ENCODE measurements at regions not wholly inside any gene's neighbourhood (a gene's known extent, or its start where the extent isn't known, plus 50 kb on each side); places are given as distances from the start of the nearest gene placed in this dataset.

DNA sequence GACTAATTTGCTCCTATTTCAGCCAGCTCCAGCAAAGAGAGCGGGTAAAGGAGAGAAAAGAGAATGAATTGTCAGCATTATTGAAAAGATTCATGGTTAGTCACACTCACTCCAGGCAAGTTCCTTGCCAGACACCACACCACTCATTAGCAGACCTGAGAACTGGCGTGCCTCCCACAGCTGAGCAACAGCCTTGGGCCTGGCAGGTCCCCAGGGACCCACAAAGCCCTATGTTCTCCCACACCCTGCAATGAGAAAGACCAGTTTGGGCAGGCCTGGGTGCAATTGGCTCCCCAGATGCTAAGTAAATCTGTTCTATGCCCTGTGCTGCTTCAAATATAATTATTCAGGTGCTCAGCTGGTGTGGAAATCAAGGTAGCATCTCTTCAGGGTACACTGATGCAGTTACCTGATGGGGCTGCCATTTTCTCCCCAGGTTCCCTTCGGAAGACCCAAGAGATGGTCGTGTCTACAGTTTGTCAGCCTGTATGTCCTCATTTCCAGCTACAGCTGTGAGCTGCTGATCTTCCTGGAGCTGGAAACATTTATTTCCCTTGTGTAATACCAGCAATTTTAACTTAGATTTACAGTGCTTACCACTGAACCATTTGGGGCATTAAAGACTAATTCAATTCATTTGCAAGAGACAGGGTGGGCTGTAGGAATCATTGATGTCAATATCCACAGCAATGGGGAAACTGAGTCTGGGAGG, 405.0 kb downstream of the COG6 start:
- no peak overlapping the region for H3K4me3 ChIP-seq (replicated peaks in 1 of 2; ENCODE audit: low read depth in 2 of 2, low read length in 2 of 2)
- TF ChIP-seq, protein P1, sequence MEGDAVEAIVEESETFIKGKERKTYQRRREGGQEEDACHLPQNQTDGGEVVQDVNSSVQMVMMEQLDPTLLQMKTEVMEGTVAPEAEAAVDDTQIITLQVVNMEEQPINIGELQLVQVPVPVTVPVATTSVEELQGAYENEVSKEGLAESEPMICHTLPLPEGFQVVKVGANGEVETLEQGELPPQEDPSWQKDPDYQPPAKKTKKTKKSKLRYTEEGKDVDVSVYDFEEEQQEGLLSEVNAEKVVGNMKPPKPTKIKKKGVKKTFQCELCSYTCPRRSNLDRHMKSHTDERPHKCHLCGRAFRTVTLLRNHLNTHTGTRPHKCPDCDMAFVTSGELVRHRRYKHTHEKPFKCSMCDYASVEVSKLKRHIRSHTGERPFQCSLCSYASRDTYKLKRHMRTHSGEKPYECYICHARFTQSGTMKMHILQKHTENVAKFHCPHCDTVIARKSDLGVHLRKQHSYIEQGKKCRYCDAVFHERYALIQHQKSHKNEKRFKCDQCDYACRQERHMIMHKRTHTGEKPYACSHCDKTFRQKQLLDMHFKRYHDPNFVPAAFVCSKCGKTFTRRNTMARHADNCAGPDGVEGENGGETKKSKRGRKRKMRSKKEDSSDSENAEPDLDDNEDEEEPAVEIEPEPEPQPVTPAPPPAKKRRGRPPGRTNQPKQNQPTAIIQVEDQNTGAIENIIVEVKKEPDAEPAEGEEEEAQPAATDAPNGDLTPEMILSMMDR (IDR thresholded peaks at IDR 0.05; ENCODE audit: low read depth, low read length) = no peak
- DNase-seq (ENCODE audit: low read depth in 2 of 2) = peak; percentile 86 to 97

DNA sequence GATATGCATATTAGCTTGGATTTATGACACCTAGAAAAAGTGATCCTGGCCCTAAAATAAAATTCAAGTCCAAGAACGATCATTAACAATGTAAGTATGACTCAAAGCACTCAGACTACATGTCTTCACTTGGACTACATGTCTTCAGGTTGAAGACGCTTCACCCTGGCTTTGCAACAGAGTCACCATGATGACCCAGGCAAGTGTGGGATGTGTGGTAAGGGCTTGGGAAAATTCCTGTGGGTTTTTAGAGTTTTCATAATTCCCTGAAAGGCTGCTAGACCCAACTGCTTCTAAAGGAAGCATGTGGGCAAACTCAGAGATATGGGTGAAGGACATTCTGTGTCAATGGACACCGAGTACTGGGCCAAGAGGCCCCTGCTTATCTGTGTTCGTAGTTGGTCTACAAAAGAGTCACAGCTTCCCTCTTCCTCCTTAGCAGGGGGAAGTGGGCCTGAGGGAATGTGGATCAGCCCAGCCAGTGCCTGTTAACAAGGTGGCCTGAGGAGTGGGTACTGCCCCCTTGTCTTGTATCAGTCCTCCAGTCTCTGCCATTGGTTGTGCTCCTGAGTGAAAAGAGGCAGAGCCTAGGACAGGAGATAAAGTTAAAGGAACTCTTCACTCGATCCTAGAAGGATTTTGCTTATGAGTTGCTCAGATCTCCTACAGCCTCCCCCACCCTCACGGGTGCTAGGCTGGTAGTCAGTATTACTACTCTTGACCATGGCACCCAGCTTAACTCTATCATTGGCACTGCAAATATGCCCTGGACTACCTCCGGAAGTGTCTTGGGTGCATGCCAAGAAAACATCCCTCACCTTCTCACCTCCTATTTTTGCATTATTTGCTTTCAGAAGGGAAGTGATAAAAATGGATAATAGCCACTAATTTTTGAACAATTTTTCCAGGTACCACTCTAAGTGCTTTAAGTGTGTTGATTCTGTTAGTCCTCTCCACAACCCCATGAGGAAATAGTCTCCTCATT, 406.3 kb downstream of the COG6 start:
- no peak overlapping the region for H3K4me3 ChIP-seq (replicated peaks in 1 of 2; ENCODE audit: low read depth in 2 of 2, low read length in 2 of 2)
- DNase-seq (ENCODE audit: low read depth in 2 of 2) = peak; percentile 61 to 68
- TF ChIP-seq, protein P1 (IDR thresholded peaks at IDR 0.05; ENCODE audit: low read depth, low read length) = no peak

DNA sequence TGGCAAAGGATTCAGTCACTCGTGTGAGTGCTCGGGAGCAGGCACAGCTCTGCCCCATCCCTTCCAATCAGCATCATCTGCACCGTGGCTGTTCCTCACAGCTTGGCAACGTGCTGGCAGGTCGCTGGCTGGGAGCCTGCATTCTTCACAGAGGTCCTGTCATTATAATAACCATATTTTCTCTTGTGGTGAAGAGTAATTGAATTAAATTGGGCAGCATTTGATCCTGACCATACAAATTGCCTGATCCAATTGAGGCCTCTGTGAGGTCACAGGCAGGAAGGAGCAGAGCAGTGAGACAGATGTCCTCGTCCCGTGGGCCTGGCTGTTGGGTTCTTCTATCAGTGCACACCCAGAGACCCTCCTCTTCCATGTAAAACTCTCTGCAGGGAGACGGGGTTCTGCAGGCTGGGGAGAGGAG, 407.8 kb downstream of the COG6 start:
- peak in 1 of 2 donors; percentile 47 for DNase-seq (ENCODE audit: low read depth in 2 of 2)
- H3K4me3 ChIP-seq (replicated peaks in 1 of 2; ENCODE audit: low read depth in 2 of 2, low read length in 2 of 2) = no peak overlapping the region
- TF ChIP-seq, protein P1 (IDR thresholded peaks at IDR 0.05; ENCODE audit: low read depth, low read length) = no peak

DNA sequence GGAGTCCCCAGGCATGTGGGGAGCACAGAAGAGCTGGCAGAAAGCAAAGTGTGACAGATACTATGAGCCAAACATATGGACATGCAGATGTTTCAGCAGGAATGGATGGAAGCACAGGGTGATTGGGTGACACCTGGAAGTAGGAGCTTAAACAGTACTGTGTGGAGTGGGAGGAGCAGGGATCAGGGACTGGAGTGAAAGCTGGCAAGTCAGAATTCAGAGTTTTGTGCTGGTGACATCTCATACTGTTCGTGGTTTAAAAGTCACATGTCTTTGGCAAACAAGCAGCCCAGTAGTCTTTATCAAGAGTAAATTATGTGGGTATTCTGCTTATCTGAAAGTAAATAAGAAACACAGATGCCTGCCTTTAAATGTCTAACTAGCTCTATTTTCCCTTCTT, 408.2 kb downstream of the COG6 start:
- TF ChIP-seq, protein P1 (IDR thresholded peaks at IDR 0.05; ENCODE audit: low read depth, low read length) = no peak
- H3K4me3 ChIP-seq (replicated peaks in 1 of 2; ENCODE audit: low read depth in 2 of 2, low read length in 2 of 2) = no peak overlapping the region
- no peak for DNase-seq (ENCODE audit: low read depth in 2 of 2)

DNA sequence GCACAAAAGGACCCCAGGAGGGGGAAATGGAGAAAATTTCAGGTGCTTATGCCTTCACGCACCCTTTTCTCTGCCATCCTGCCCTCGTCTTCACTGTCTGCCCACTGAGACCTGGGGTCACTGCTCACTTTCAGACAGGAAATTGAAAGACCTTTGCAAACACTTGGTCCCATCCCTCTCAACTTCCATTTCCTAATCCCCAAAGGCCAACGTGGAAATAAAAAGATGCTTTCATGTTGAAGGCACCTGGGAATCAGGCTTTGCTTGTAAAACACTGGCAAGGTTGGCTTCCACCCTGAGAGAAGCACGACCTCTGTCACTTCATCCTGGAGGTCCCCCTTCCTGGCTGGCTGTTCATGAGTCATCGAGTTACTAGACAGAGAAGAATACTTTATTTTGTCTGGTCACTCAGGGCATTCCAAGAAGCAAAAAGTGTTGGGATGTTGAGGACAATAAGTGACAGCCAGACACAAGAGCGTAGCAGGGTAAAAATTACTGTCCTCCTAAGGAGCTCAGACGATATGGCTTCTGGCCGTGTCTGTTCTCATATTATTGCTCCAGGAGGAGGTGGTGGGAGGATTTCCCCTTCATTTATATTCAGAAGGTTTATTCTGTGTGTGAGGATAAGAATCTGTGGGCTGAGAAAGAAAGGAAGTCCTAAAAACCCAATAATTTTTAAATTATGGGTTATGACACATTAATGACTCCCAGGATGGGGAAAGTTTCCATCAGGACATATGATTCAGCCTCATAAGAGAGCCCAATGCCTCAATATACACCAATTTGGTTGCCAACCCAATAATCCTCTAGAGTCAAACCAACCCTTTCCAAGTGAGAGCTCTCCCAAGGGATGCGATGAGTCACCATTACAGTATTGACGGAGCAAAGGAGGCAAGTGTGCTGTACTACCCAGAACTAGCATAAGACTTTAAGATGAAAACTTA, 409.0 kb downstream of the COG6 start:
- no peak overlapping the region for H3K4me3 ChIP-seq (replicated peaks in 1 of 2; ENCODE audit: low read depth in 2 of 2, low read length in 2 of 2)
- peak; percentile 85 to 98 for DNase-seq (ENCODE audit: low read depth in 2 of 2)
- TF ChIP-seq, protein P1 (IDR thresholded peaks at IDR 0.05; ENCODE audit: low read depth, low read length) = no peak

Measured in cardiac fibroblast (primary cell).